ENCODE measurements at regions not wholly inside any gene's neighbourhood (a gene's known extent, or its start where the extent isn't known, plus 50 kb on each side); places are given as distances from the start of the nearest gene placed in this dataset.
"Not testable (repeated sequence)": the region's sequence is repeated elsewhere in the genome, so short reads cannot be mapped to it uniquely, and the experiment has no call there.

- no peak for DNase-seq (ENCODE audit: low read depth)
Measured at GRCh38 chr6:84876723-84877514, 112.5 kb upstream of the TBX18 start.

- DNase-seq (ENCODE audit: low read depth) = no peak
Measured at GRCh38 chr6:84872996-84873723, 108.8 kb upstream of the TBX18 start.

GRCh38 chr6:84871925-84872324 lies 107.5 kb upstream of the TBX18 start:
- no peak for DNase-seq (ENCODE audit: low read depth)

DNA sequence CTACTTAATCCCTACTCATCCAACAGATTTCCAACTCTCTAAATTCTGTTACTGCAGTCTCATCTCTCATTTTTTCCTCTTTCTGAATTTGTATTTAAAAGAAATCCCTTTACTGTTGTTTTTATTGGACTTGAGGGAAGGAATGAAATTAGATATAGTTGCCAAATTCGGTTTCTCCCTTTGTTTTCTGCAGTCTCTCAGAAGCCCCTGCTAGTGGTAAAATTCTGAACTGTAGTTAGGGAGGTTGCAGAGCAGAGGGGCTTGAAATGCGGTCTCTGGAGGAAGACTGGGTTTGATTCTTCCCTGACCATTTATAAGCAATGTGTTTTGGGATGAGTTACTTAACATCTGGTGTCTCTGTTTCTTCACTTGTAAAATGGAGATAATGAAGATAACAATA lies 106.3 kb upstream of the TBX18 start:
- DNase-seq (ENCODE audit: low read depth) = no peak

DNA sequence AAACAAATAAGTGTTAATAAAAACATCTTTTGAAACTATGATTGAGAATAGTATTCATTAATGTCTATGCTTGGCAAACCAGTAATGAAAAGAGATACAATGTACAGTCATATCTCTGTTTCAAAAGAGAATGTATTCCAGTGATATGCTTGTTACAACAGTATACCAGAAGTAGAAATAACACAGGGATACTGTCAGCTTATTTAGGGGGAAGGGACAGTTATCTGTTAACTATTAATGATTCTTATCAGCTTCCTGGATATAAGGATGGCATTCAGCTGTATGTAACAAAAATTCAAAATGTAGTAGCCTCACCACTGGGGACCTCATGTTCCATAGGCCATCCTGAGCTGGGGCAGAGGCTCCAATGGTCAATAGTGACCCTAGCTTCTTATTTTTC lies 103.8 kb upstream of the TBX18 start:
- no peak for DNase-seq (ENCODE audit: low read depth)

DNA sequence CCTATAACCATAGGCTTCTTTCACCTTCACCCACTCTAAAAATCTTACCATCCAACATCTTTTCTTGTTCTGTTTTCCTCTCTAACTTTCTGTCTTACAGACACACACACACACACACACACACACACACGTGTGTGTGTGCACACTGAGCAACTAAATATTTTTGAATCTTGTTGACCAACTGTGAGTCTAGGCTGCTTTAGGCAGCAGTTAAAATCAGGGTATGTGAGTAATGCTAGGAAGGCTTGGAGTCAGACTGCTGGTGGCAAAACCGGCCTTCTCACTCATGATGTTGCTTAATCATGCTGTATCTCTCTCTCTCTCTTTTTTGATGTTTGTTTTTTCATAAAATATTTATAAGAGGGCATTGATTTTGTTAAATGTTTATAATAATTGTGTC lies 103.1 kb upstream of the TBX18 start:
- DNase-seq (ENCODE audit: low read depth) = peak; percentile 0

GRCh38 chr6:84866715-84867114 lies 102.3 kb upstream of the TBX18 start:
- DNase-seq (ENCODE audit: low read depth) = no peak

DNA sequence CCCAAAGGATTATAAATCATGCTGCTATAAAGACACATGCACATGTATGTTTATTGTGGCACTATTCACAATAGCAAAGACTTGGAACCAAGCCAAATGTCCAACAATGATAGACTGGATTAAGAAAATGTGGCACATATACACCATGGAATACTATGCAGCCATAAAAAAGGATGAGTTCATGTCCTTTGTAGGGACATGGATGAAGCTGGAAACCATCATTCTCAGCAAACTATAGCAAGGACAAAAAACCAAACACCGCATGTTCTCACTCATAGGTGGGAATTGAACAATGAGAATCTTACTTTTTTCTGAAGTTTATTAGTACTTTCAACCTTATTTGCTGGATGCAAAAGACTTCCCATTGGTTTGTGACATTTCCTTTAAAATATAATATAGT lies 101.0 kb upstream of the TBX18 start:
- not testable (repeated sequence) for DNase-seq (ENCODE audit: low read depth)

GRCh38 chr6:84862843-84863242 lies 98.4 kb upstream of the TBX18 start:
- DNase-seq (ENCODE audit: low read depth) = no peak

DNA sequence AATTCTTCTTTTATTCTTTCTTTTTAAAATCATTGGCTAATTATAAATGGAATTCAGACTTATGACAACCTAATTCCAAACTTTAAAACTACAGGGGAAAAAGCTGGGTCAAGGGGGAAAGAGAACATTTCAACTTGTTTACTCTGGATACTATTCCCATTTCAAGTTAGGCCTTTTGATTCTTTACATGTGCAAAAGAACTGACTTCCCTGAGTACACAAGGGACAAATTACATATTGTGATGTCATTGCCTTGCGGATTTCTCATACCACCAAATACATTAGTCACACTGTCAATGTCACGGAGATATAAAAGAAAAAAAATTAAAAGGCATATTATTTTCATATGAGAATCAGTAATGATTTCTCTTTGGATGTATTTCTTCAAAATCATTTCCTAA lies 96.5 kb upstream of the TBX18 start:
- DNase-seq (ENCODE audit: low read depth) = no peak

DNA sequence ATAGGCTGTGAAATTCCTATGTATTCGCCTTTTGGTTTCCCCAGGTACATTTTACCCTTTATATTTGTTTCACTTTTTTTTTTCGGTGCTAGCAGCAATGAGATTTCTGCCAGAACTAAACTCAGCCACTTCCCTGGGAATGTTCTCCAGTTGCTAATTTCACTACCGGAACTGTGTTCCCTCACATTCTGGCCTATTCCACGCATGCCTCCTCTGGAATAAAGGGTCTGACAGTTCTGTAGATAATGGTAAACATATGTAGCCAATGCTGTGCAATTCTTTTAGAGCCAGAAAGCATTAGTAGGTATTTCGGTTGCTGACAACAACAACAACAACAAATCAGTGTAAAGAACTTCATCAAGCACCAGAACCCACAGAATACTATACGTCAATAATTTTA lies 96.1 kb upstream of the TBX18 start:
- no peak for DNase-seq (ENCODE audit: low read depth)

GRCh38 chr6:84854811-84855400 lies 90.5 kb upstream of the TBX18 start:
- no peak for DNase-seq (ENCODE audit: low read depth)

- DNase-seq (ENCODE audit: low read depth) = no peak
Measured at GRCh38 chr6:84853901-84854300, 89.5 kb upstream of the TBX18 start.

DNA sequence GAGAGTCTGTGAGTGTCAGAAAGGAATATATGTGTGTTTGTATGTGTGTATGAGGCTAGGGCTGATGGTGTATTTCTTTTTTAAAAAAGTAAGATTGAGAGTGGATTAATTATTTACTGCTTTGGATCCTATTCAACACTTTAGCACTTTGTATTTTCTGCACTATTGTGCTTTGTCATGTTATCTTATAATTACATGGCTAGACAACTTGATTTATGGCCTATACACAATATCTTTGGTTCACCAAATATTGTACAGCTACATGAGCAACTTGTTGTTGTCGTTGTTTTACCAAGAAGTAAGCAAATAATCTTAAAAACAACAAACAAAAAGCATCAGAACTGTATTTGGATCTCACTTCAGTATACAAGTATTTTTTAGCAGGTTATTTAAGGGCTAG lies 84.6 kb upstream of the TBX18 start:
- no peak for DNase-seq (ENCODE audit: low read depth)

DNA sequence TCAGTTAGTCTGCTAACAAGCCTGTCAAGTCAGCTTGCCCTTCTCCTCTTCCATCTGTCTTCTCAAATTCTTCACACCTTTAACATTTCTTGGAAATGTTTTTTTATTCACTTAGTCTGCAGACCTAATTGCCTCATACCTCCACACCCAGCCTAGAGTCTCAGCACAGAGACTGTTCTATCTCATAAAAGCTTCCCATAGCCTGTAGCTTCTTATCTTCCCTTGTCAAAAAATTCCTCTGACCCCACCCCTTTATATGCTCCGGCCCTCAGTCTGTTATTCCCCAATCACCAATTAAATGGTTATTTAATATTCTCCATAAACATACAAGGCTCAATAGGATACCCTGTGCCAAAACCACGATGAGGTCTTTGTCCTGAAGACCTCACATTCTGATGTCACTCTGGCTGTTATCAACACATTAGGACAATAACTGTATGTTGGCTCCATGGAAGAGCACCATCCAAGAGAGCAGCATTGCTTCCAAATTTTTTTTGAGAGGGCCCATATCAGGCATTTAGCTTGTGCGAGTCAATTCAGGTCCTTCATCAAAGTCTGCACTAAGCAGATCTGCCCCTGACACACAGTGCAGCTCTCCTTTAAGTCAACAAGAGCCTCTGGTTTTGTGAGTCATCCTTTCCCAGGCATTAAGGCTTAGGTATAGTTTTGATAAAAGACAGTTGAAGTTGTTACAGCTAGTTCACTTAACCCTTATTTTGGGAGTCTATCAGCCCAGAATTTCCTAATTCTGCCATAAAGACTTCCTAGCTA lies 83.2 kb upstream of the TBX18 start:
- DNase-seq (ENCODE audit: low read depth) = peak; percentile 2

GRCh38 chr6:84842525-84843166 lies 78.2 kb upstream of the TBX18 start:
- no peak for DNase-seq (ENCODE audit: low read depth)

DNA sequence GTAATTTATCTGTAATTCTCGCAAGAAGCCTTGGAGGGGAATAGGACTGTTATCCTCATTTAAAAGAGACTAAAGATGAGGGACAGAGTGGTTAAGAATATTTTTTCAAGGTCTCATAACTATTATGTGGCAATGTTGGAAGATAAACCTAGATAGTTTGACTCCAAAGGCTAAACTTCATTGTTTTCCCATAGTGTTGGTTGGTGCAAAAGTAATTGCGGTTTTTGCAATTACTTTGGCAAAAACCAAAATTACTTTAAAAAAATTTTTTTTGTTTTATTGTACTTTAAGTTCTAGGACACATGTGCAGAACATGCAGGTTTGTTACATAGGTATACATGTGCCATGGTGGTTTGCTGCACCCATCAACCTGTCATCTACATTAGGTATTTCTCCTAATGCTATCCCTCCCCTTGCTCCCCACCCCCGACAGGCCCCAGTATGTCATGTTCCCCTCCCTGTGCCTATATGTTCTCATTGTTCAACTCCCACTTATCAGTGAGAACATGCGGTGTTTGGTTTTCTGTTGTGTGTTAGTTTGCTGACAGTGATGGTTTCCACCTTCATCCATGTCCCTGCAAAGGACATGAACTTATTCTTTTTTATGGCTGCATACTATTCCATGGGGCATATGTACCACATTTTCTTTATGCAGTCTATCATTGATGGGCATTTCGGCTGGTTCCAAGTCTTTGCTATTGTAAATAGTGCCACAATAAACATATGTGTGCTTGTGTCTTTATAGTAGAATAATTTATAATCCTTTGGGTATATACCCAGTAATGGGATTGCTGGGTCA lies 72.9 kb upstream of the TBX18 start:
- DNase-seq (ENCODE audit: low read depth) = not testable (repeated sequence)

DNA sequence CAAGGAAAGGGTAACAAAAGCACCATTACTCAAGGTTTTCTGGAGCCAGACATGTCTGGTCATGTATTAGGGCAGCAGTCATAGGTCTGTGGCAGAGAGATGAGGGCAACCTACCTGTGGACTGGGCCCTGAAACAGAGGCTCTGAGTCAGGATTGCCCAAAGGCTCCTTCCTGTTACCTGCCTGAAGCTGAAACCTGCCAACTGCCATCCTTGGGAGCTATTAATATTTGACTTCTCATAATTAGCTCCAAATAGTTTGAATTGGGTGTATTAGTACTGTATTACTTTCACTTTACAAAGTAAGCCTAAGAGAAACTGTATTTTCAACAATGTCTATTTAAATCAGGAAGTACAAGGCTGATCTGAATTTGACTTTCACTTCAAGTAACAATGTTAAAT lies 72.0 kb upstream of the TBX18 start:
- DNase-seq (ENCODE audit: low read depth) = no peak

- no peak for DNase-seq (ENCODE audit: low read depth)
Measured at GRCh38 chr6:84835340-84835739, 70.9 kb upstream of the TBX18 start.

DNA sequence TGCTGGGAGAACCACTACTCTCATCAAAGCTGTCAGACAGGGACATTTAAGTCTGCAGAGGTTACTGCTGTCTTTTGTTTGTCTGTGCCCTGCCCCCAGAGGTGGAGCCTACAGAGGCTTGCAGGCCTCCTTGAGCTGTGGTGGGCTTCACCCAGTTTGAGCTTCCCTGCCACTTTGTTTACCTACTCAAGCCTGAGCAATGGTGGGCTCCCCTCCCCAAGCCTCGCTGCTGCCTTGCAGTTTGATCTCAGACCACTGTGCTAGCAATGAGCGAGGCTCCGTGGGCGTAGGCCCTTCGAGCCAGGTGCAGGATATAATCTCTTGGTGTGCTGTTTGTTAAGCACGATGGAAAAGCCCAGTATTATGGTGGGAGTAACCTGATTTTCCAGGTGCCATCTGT lies 67.5 kb upstream of the TBX18 start:
- DNase-seq (ENCODE audit: low read depth) = not testable (repeated sequence)

GRCh38 chr6:84825461-84825860 lies 61.1 kb upstream of the TBX18 start:
- peak; percentile 19 for DNase-seq (ENCODE audit: low read depth)

Data from EH (cell line).